ENCODE measurements at regions not wholly inside any gene's neighbourhood (a gene's known extent, or its start where the extent isn't known, plus 50 kb on each side); places are given as distances from the start of the nearest gene placed in this dataset.

DNA sequence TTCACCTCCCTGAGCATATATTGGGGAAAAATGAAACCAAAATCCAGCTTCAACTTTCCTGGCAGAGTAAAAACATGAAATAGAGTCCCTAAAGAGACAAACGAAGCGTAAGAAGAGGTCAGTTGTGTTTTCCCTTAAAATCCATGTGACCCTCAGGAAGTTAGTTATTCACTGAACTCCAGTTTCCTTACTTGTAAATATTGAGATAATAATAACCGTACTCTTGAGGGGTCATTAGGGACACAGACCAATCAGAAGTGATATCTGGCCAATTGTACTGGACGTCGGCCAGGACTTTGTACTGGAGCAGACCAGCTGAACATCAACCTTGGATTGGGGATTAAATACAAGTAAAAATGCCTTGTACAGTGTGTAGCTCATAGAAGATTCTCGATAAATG, 167.0 kb downstream of the GATA3 start:
- TF ChIP-seq POLR2AphosphoS5 (IDR thresholded peaks at IDR 0.05; ENCODE audit: low read depth) (no peak), GABPA (IDR thresholded peaks at IDR 0.05; ENCODE audit: low read depth) (no peak), SPI1 (IDR thresholded peaks at IDR 0.05; ENCODE audit: borderline replicate concordance, low read depth) (no peak)
- TF ChIP-seq, protein P1, sequence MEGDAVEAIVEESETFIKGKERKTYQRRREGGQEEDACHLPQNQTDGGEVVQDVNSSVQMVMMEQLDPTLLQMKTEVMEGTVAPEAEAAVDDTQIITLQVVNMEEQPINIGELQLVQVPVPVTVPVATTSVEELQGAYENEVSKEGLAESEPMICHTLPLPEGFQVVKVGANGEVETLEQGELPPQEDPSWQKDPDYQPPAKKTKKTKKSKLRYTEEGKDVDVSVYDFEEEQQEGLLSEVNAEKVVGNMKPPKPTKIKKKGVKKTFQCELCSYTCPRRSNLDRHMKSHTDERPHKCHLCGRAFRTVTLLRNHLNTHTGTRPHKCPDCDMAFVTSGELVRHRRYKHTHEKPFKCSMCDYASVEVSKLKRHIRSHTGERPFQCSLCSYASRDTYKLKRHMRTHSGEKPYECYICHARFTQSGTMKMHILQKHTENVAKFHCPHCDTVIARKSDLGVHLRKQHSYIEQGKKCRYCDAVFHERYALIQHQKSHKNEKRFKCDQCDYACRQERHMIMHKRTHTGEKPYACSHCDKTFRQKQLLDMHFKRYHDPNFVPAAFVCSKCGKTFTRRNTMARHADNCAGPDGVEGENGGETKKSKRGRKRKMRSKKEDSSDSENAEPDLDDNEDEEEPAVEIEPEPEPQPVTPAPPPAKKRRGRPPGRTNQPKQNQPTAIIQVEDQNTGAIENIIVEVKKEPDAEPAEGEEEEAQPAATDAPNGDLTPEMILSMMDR (IDR thresholded peaks at IDR 0.05; ENCODE audit: insufficient read depth, low read length), result no peak
- TF ChIP-seq, protein P2, sequence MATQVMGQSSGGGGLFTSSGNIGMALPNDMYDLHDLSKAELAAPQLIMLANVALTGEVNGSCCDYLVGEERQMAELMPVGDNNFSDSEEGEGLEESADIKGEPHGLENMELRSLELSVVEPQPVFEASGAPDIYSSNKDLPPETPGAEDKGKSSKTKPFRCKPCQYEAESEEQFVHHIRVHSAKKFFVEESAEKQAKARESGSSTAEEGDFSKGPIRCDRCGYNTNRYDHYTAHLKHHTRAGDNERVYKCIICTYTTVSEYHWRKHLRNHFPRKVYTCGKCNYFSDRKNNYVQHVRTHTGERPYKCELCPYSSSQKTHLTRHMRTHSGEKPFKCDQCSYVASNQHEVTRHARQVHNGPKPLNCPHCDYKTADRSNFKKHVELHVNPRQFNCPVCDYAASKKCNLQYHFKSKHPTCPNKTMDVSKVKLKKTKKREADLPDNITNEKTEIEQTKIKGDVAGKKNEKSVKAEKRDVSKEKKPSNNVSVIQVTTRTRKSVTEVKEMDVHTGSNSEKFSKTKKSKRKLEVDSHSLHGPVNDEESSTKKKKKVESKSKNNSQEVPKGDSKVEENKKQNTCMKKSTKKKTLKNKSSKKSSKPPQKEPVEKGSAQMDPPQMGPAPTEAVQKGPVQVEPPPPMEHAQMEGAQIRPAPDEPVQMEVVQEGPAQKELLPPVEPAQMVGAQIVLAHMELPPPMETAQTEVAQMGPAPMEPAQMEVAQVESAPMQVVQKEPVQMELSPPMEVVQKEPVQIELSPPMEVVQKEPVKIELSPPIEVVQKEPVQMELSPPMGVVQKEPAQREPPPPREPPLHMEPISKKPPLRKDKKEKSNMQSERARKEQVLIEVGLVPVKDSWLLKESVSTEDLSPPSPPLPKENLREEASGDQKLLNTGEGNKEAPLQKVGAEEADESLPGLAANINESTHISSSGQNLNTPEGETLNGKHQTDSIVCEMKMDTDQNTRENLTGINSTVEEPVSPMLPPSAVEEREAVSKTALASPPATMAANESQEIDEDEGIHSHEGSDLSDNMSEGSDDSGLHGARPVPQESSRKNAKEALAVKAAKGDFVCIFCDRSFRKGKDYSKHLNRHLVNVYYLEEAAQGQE (IDR thresholded peaks at IDR 0.05; ENCODE audit: insufficient replicate concordance, low read depth), result no peak

Data from HL-60 (cell line).